NCI-H345 treated with DMSO at 0.1 percent for 48 hours (cell line): ENCODE measurements at regions not wholly inside any gene's neighbourhood (a gene's known extent, or its start where the extent isn't known, plus 50 kb on each side); places are given as distances from the start of the nearest gene placed in this dataset.

Source experiments
- DNase-seq: peaks from one replicate; lab custom pipeline; 2025; ENCODE audit not compliant: unreplicated experiment; lab: John Stamatoyannopoulos, UW

DNA sequence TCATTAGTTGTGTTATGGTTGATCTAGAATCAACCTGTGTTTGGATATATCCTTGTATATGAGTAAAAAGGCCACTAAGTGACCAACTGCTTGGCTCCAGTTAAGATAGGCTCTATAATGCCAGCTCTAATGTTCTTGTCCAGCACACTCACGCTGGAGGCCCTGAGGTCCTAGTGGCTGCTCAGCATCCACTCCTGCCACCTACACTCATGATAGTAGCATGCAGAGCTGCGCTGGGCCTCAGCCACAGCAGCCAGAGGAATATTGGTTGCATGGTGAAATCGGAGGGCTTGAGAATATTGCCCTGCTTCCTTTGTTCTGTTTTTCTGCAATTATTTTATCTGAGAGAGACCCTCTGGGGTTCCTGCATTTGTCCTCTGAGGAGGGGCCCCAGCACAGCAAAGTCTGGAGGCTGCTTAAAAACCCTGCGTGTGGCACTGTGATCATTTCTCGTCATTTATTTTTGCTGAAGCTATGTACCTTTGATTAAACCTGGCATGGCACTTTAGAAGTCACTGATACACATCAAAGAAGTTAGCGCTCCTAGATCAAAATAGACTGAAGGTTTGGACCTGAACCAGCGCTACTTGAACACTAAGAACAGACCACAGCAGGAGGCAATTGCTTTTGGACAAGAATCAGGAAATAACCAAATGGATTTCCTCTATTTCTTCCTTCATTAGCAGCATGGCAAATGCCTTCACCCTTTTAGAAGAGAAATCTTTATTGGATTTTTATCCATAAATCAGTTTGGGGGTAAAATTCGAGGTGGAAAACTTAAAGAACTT lies 398.4 kb upstream of the ID4 start:
- DNase-seq: no peak

- no peak for DNase-seq
Measured at GRCh38 chr6:19440531-19440930, 396.6 kb upstream of the ID4 start.

DNA sequence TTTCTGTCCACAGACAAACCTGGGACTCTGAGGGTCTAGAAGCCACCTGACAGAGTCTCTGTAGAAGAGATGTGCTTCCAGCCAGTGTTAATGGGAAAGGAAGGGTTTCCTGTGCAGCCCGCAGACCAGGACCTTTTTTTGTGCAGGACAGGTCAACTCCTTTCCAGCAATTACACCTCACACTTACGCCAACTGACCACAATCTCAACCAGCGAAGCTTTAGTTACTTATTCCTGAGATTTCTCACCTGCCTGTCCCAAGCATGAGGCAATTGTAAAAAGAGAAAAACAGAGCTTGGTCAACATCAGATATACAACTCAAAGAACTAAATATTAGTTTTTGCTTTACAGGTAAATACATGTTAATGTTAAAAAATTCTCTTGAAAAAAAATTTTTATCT lies 393.8 kb upstream of the ID4 start:
- DNase-seq: no peak

DNA sequence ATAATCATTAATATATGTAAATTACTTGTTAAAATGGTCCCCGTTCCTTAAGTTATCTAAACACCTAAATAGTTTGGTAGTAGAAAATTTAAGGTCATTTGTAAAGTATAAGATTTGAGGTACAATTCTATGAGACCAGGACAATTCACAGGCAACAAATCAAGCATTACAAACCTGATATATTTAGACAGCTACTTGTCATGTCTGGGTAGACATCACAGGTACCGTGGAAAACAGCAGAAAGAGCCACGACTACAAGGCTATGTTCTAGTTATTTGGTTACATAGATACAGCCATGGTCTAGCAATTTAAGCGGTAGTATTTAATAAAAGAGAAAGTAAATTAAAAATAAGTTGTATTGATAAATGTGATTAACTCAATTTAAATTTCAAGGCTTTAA lies 393.1 kb upstream of the ID4 start:
- DNase-seq: no peak

DNA sequence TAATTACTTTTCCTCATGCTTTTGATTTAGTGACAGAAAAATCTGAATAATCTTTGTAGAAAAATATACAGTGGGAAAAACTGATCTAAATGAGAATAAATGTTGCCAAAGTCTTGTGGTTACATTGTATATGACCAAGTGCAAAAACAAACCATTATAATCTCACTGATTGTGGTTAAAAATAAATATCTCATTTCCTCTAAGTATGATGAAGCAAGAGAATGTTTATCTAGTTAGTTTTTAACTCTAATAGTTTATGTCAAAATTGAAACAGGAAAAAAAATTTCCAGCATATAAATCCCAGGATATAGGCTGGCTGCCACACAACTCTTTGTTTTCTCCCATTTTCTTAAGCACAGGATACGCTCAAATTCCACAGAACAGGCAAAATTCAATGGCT lies 392.7 kb upstream of the ID4 start:
- no peak for DNase-seq

DNA sequence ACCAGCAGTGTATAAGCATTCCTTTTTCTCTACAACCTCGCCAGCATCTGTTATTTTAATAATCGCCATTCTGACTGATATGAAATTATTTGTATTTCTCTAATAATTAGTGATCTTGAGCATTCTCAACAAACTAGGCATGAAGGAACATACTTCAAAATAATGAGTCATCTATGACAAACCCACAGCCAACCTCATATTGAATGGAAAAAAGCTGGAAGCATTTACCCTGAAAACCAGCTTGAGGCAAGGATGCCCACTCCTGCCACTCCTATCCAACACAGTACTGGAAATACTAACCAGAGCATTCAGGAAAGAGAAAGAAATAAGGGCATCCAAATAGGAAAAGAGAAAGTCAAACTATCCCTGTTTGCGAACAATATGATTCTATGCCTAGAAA lies 390.6 kb upstream of the ID4 start:
- DNase-seq: no peak

- no peak for DNase-seq
Measured at GRCh38 chr6:19450651-19451050, 386.5 kb upstream of the ID4 start.

DNA sequence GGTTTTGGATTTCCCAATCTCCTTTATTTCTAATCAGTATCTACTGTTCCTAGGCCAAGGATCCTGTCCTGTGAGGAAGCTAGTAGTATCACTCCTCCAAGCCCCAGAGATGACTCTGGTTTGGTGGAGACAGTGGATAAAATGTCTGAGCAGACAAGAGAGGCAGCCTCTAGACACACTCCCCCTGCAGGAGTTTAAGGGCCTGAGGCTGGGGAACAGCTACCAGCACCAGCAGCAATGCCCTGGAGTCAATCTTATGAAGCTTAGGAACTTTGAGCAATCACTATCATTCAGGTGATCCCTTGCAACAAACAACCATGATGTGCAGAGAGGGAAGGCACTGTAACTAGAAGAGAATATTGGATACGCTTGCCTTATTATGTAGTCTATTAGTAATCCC lies 384.7 kb upstream of the ID4 start:
- no peak for DNase-seq

DNA sequence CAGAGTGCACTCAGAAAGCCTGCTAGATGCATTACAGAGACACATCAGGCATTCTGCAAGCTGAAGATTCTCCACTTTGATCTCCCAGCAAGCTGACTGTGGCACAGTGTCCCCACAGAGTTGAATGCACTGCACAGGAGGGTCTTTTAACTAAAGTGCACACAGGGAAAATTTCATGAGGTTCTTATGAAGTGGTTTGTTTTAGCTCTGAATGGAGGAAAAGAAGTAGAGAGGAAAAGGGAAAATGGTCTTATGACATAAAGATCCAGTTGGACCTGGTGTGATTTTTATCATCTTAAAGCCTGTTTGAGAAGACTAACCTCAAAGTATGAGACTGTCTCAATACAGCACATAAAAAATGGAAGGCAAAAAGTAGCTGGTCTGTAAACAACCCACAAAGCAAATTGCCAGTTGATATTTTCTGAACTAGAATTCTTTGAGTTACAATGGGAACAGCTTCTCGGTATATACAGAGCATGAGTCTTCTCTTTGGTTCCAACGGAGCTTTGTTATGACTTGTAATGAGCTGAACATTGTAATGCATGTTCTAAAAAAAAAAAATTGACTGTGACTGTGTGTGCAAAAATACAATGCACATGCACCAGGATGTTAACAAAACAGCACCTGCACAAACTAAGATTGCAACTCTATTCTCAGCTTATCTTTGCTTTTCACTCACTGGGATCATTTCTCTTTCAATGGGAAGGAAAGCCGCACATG lies 383.0 kb upstream of the ID4 start:
- peak; percentile 68 for DNase-seq

DNA sequence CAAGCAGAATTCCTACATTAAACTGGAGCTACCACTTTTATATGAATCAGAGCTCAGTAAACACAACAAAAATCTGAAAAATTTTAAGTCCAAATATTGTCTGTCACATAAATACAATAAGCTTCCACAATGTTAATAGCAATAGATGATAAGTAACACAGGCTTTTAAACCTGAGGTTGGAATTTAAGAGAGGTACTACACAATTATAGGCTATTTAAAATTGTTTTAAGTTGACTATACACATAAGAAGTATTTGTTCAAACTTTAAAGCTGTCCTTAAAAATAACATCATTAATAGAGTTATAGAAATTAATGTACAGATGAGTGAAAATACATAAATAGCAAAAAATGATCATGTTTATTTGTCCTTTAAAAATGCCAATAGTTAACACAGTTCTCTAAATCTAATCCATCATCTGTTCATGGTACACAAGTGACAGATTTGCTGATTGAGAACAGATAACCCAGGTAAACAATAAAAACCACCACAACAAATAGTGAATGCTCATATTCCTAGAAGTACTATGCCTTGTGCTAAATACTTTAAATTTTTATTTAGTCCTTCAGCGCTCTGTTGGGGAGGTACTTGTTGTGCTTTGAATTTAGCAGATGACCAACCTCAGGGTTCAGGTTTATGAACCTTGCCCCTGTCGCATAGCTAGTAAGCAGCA lies 382.3 kb upstream of the ID4 start:
- DNase-seq: no peak

- DNase-seq: no peak
Measured at GRCh38 chr6:19463250-19463649, 373.9 kb upstream of the ID4 start.

DNA sequence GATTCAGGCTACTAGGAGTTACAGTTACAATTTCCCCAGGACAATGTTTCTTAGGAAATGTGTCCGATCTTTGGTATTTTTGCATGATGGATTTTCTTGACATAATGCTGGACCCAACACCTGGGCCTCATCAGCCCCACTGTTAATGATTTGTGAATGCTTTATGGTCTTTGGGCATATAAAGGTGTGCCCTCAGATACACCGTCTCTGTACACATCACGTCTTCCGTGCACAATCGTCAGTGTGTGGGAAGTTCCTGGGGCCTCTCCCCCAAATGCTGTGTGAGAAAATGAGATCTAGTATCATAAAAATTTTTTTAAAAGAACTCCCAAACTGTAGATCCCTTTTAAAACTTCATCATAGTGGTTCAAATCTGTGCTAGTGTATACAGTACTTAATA lies 373.2 kb upstream of the ID4 start:
- DNase-seq: no peak

- peak; percentile 32 for DNase-seq
Measured at GRCh38 chr6:19465256-19465655, 371.9 kb upstream of the ID4 start.

DNA sequence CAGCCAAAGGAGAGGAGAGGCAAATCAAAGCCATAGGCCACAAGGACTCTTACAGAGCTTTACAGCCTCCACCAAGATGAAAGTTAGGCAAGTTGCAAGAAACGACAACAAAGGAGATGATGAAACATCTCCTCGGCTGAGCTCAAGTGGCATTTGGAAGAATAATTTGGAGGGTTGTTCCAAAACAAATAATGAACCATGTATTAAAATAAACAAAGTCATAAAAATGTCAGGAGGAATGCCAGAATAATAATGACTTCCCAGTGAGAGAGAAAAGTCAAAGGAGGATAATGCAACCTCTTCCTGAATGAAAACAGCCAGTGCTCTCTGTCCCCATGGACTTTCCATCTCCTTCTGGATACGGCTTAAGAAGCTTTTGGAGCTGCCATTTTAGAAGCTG lies 371.4 kb upstream of the ID4 start:
- no peak for DNase-seq

DNA sequence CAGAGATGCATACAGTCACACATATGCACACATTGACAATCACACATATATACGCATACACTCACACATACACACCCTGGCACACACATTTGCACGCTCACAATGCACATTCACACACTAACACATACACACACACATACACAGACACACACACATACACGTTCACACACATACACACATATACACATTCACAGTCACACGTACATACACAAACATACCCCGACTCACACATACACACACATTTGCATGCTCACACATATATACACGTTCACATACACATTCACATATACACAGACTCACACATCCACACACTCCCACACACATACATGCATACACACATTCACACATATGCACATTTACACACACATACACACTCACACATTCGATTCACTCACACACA lies 366.8 kb upstream of the ID4 start:
- DNase-seq: no peak

- DNase-seq: no peak
Measured at GRCh38 chr6:19472153-19472552, 365.0 kb upstream of the ID4 start.

GRCh38 chr6:19472850-19473249 lies 364.3 kb upstream of the ID4 start:
- DNase-seq: no peak

DNA sequence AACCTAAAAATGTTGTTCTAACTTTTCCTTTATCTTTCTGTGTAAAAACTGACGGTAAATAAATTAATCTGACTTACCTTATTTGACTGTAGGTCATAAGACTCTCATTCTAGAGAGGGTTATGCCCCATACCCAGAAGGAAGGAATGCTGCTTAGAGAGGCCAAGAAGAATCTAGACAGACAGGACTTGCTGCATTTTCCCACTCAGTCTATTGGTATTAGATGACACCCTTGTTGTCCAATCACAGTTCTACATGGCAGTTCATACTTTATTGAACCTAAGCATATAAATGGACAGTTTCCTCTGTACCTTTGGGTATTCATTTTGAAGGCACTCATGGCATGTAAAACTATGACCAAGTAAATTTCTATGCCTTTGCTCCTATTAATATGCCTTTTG lies 359.6 kb upstream of the ID4 start:
- no peak for DNase-seq

GRCh38 chr6:19478273-19478672 lies 358.9 kb upstream of the ID4 start:
- no peak for DNase-seq

- DNase-seq: no peak
Measured at GRCh38 chr6:19478992-19479391, 358.2 kb upstream of the ID4 start.

DNA sequence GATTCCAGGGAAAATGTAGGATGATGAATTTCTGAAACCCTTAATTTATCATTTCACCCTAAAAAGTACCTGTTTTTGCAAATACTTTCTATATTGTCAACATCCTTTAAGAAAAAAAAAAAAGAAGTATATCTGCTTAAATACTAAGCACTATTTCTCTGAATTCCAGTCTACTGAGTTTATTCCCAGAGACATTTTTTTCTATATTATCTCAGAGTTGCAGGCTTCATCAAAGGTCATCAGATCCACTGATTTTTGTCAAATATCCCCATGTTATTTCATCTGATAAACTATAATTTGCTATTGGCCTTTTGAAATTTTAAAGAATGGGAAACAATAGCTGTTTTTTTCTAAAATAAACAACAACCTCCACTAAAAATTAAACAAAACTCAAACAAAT lies 357.6 kb upstream of the ID4 start:
- no peak for DNase-seq
